H1 (cell line): ENCODE measurements at regions not wholly inside any gene's neighbourhood (a gene's known extent, or its start where the extent isn't known, plus 50 kb on each side); places are given as distances from the start of the nearest gene placed in this dataset.

Source experiments
- CTCF ChIA-PET: fragments of 300-600 bp; sonication (Branson Sonifier 250); formaldehyde crosslinking; loops from one replicate; lab custom pipeline; 2021; ENCODE audit not compliant: partially characterized antibody; lab: Charles Lee
- POLR2A ChIA-PET: fragments of 300-600 bp; sonication (Branson Sonifier 250); formaldehyde crosslinking; loops from one replicate; lab custom pipeline; 2021; ENCODE audit warnings: inconsistent platforms; ENCODE audit not compliant: partially characterized antibody; lab: Charles Lee
- DNase-seq, 2 experiments: peaks; one replicate each; pipeline versions ENCODE4 v3.0.0 to v3.0.0-alpha.2; 2010 to 2022; ENCODE audit warnings: low spot score in 2 of 2, low read depth in 1 of 2, mixed read lengths in 1 of 2
- FAIRE-seq: peaks from 2 replicates; lab custom pipeline; 2011; peaks lifted over from hg19 to GRCh38; lab: Jason Lieb, UNC
- H2AFZ ChIP-seq: 2 replicates; pipeline ENCODE4 v1.8.1; 2012; ENCODE audit warnings: low read length, inconsistent platforms
- H2AK5ac ChIP-seq: 2 replicates; pipeline ENCODE4 v1.6.1; 2013; ENCODE audit warnings: low read depth, low read length
- H2BK120ac ChIP-seq: replicated peaks from 2 replicates; pipeline ENCODE3; 2013; ENCODE audit warnings: low read depth, low read length, inconsistent platforms
- H2BK12ac ChIP-seq: 2 replicates; pipeline ENCODE4 v1.6.1; 2013; ENCODE audit warnings: low read depth, low read length
- H2BK15ac ChIP-seq: 2 replicates; pipeline ENCODE4 v1.6.1; 2013; ENCODE audit warnings: low read length
- H2BK20ac ChIP-seq: 2 replicates; pipeline ENCODE4 v1.6.1; 2013; ENCODE audit warnings: low read length
- H2BK5ac ChIP-seq: 2 replicates; pipeline ENCODE4 v1.6.1; 2013; ENCODE audit warnings: low read depth, low read length
- H3K14ac ChIP-seq: 2 replicates; pipeline ENCODE4 v1.6.1; 2013; ENCODE audit warnings: inconsistent platforms; ENCODE audit not compliant: insufficient read length
- H3K18ac ChIP-seq: 2 replicates; pipeline ENCODE4 v1.6.1; 2013; ENCODE audit warnings: low read length; ENCODE audit errors: extremely low read depth
- H3K23ac ChIP-seq: 2 replicates; pipeline ENCODE4 v1.6.1; 2013; ENCODE audit warnings: inconsistent platforms; ENCODE audit not compliant: insufficient read length
- H3K23me2 ChIP-seq: 2 replicates; pipeline ENCODE4 v1.6.1; 2013; ENCODE audit warnings: low read depth, low read length
- H3K27ac ChIP-seq: 2 replicates; pipeline ENCODE4 v1.6.1; 2011; ENCODE audit warnings: low read depth, low read length, inconsistent platforms
- H3K27me3 ChIP-seq, 4 experiments: replicated peaks in 1 of 4; 1 replicate in 1 of 4; 2 replicates in 3 of 4; pipeline versions ENCODE4 v1.6.1 to v1.8.1; 2011 to 2013; ENCODE audit warnings: low read length in 3 of 4, mild to moderate bottlenecking in 3 of 4, inconsistent platforms in 2 of 4, mixed read lengths in 2 of 4, moderate library complexity in 1 of 4; ENCODE audit not compliant: control insufficient read depth in 3 of 4, insufficient read depth in 3 of 4; ENCODE audit errors: extremely low read depth in 1 of 4
- H3K36me3 ChIP-seq, 4 experiments: 2 replicates each; pipeline versions ENCODE4 v1.6.1 to v1.8.1; 2011 to 2013; ENCODE audit warnings: mild to moderate bottlenecking in 4 of 4, low read length in 3 of 4, moderate library complexity in 2 of 4, control low read depth in 1 of 4, inconsistent platforms in 1 of 4; ENCODE audit not compliant: insufficient read depth in 4 of 4, control insufficient read depth in 2 of 4
- H3K4ac ChIP-seq: replicated peaks from 2 replicates; pipeline ENCODE3; 2013; ENCODE audit warnings: low read length, low read depth, mixed read lengths, inconsistent platforms; ENCODE audit not compliant: insufficient read length
- H3K4me1 ChIP-seq, 4 experiments: replicated peaks in 1 of 4; 1 replicate in 1 of 4; 2 replicates in 3 of 4; pipeline versions ENCODE4 v1.6.1 to v1.8.1; 2011 to 2013; ENCODE audit warnings: low read length in 3 of 4, inconsistent platforms in 2 of 4, mixed read lengths in 1 of 4; ENCODE audit not compliant: insufficient read depth in 4 of 4, control insufficient read depth in 3 of 4
- H3K4me2 ChIP-seq, 2 experiments: 2 replicates each; pipeline versions ENCODE4 v1.6.1 to v1.8.1; 2011 to 2013; ENCODE audit warnings: low read depth in 2 of 2, low read length in 2 of 2, control low read depth in 1 of 2, inconsistent platforms in 1 of 2, mild to moderate bottlenecking in 1 of 2; ENCODE audit not compliant: insufficient read depth in 1 of 2
- H3K4me3 ChIP-seq, 4 experiments: fragments of 200-600, 300-600 bp in 1 of 4; sonication (generic), shearing (Covaris generic), sonication (Bioruptor Twin) in 1 of 4; 2 replicates each; pipeline versions ENCODE4 v1.5.1 to v1.8.1; 2011 to 2016; ENCODE audit warnings: low read length in 4 of 4, low read depth in 3 of 4, control low read depth in 2 of 4, inconsistent platforms in 2 of 4, mild to moderate bottlenecking in 2 of 4, mixed read lengths in 1 of 4, moderate library complexity in 1 of 4; ENCODE audit not compliant: insufficient read depth in 2 of 4; ENCODE audit errors: extremely low read depth in 1 of 4
- H3K56ac ChIP-seq: replicated peaks from 2 replicates; pipeline ENCODE3; 2013; ENCODE audit warnings: low read depth, mild to moderate bottlenecking, mixed read lengths, low read length, inconsistent platforms; ENCODE audit not compliant: insufficient read length
- H3K79me1 ChIP-seq: 2 replicates; pipeline ENCODE4 v1.6.1; 2013; ENCODE audit warnings: low read depth, low read length, control low read depth
- H3K79me2 ChIP-seq, 2 experiments: 2 replicates each; pipeline versions ENCODE4 v1.6.1 to v1.8.1; 2012 to 2013; ENCODE audit warnings: low read length in 2 of 2, mild to moderate bottlenecking in 2 of 2, inconsistent platforms in 1 of 2; ENCODE audit not compliant: insufficient read depth in 2 of 2, control insufficient read depth in 1 of 2
- H3K9ac ChIP-seq, 4 experiments: replicated peaks in 1 of 4; 1 replicate in 1 of 4; 2 replicates in 3 of 4; pipeline versions ENCODE4 v1.6.1 to v1.8.1; 2011 to 2013; ENCODE audit warnings: low read depth in 3 of 4, low read length in 3 of 4, control low read depth in 2 of 4, mild to moderate bottlenecking in 2 of 4, moderate library complexity in 2 of 4, inconsistent platforms in 1 of 4; ENCODE audit errors: extremely low read depth in 1 of 4
- H3K9me3 ChIP-seq, 2 experiments: 2 replicates each; pipeline versions ENCODE4 v1.6.1 to v1.8.1; 2012 to 2013; ENCODE audit warnings: mild to moderate bottlenecking in 2 of 2, moderate library complexity in 2 of 2, control low read depth in 1 of 2, inconsistent platforms in 1 of 2, low read depth in 1 of 2, low read length in 1 of 2, mixed read lengths in 1 of 2; ENCODE audit not compliant: insufficient read depth in 2 of 2
- H4K20me1 ChIP-seq, 2 experiments: replicated peaks in 1 of 2; 2 replicates each; pipeline versions ENCODE3 to v1.8.1; 2011 to 2013; ENCODE audit warnings: inconsistent platforms in 2 of 2, low read length in 2 of 2, mild to moderate bottlenecking in 1 of 2; ENCODE audit not compliant: insufficient read depth in 2 of 2, control insufficient read depth in 1 of 2
- H4K5ac ChIP-seq: 2 replicates; pipeline ENCODE4 v1.6.1; 2013; ENCODE audit warnings: low read length, low read depth, mixed read lengths, inconsistent platforms; ENCODE audit not compliant: insufficient read length
- H4K8ac ChIP-seq: 2 replicates; pipeline ENCODE4 v1.8.0; 2013; ENCODE audit warnings: mild to moderate bottlenecking, moderate library complexity, low read length, inconsistent platforms; ENCODE audit not compliant: insufficient read depth; ENCODE audit errors: extremely low read depth
- H4K91ac ChIP-seq: replicated peaks from 2 replicates; pipeline ENCODE3; 2013; ENCODE audit warnings: low read length, mixed read lengths, inconsistent platforms; ENCODE audit not compliant: insufficient read length
- GTF2F1 ChIP-seq: IDR thresholded peaks from 2 replicates; pipeline ENCODE4 v1.6.1; 2012; ENCODE audit warnings: low read depth, low read length, improper control_type of control experiment, borderline replicate concordance
- KDM1A ChIP-seq: fragments of 200-600, 300-600 bp; sonication (generic); IDR thresholded peaks from 2 replicates; pipeline ENCODE4 v1.7.1; 2016; ENCODE audit warnings: mild to moderate bottlenecking, low read length, borderline replicate concordance
- KDM5A ChIP-seq: fragments of 200-600 bp; IDR thresholded peaks from 2 replicates; pipeline ENCODE4 v1.7.1; 2012; ENCODE audit warnings: mild to moderate bottlenecking, low read length, inconsistent platforms, mixed read lengths
- NRF1 ChIP-seq: IDR thresholded peaks from 2 replicates; pipeline ENCODE4 v1.6.1; 2011; ENCODE audit warnings: mild to moderate bottlenecking, low read depth, low read length, improper control_type of control experiment
- SIX5 ChIP-seq: IDR thresholded peaks from 2 replicates; pipeline ENCODE4 v1.6.1; 2011; ENCODE audit warnings: mild to moderate bottlenecking, low read depth, low read length
- SP4 ChIP-seq: IDR thresholded peaks from 2 replicates; pipeline ENCODE4 v1.6.1; 2012; ENCODE audit warnings: low read length, inconsistent platforms
- TBP ChIP-seq: IDR thresholded peaks from 2 replicates; pipeline ENCODE4 v1.6.1; 2011; ENCODE audit warnings: low read depth, low read length, improper control_type of control experiment
- WGBS, 2 experiments: shearing (Covaris generic) in 1 of 2; methylation state at CpG; one replicate each; pipeline versions ENCODE4 v1.1.6 to v1.1.7; 2013 to 2015; ENCODE audit warnings: low lambda C conversion rate in 2 of 2, mixed read lengths in 2 of 2, inconsistent platforms in 1 of 2, low coverage in 1 of 2, missing lambda C conversion rate in 1 of 2; ENCODE audit not compliant: insufficient replicate concordance in 2 of 2, insufficient coverage in 1 of 2, insufficient read length in 1 of 2; ENCODE audit errors: extremely low coverage in 1 of 2, missing lambda C conversion rate in 1 of 2; 5-methylcytosine and 5-hydroxymethylcytosine counted together
- TF ChIP-seq, protein P1 (sequence below): IDR thresholded peaks from 2 replicates; pipeline ENCODE4 v1.6.1; 2012; ENCODE audit warnings: inconsistent platforms

DNA sequence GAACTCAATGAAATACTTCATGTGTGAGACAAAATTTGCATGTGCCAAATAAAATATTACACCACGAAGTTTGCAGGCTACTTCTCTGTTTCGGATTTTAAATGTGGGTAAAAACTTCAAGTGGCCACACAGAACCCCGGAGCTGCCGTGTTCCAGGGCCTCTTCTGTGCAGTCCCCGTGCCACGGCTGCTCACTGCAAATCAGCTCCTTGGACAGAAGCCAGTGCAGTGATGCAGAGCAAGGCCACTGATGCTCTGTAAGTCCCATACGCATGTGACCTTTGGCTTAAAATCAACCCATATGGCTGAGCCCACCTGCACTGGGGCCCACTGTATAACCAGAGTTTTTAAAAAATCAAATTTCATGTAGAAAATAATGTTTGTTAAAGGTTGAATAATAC is 1309.4 kb downstream of the TBC1D22A start:
- Histone ChIP-seq H3K79me1 (no peaks in the 10 kb centered on the region), H3K27ac (no peak overlapping the region), H3K9ac (no peak overlapping the region), H3K23ac (no peak overlapping the region), H3K18ac (peak overlapping the region; percentile 83; the same call in 1 of the 2 replicates), H3K4me3 (no peak overlapping the region), H2BK5ac (peak overlapping the region; percentile 76; the same call in 1 of the 2 replicates), H4K20me1 (no peaks in the 10 kb centered on the region), H3K4me2 (no peak overlapping the region), H4K5ac (no peak overlapping the region), H3K14ac (no peak overlapping the region), H3K4ac (peak overlapping the region; percentile 57), H3K27me3 (peaks cover 0 to 2% (median 0%) of the 10 kb centered on the region in 4 experiments; a peak in 1 of 7 replicates), H4K91ac (peak overlapping the region; percentile 71), H2BK20ac (peak overlapping the region; percentile 99), H3K36me3 (no peaks in the 10 kb centered on the region), H3K79me2 (no peaks in the 10 kb centered on the region), H3K9me3 (peaks cover 3 to 8% of the 10 kb centered on the region in 2 experiments; a peak in 2 of 4 replicates), H3K23me2 (no peaks in the 10 kb centered on the region; the same call in 1 of the 2 replicates), H2AFZ (no peak overlapping the region), H2BK12ac (peak overlapping the region; percentile 95; the same call in 1 of the 2 replicates), H3K56ac (no peak overlapping the region), H4K8ac (no peak overlapping the region), H3K4me1 (peaks cover 0 to 10% (median 6%) of the 10 kb centered on the region in 4 experiments; a peak in 4 of 7 replicates), H2AK5ac (no peak overlapping the region), H2BK120ac (peak overlapping the region; percentile 80), H2BK15ac (peak overlapping the region; percentile 76; the same call in 1 of the 2 replicates)
- FAIRE-seq (no peak), DNase-seq (no peak)
- no peak for TF ChIP-seq KDM5A
- no peak for TF ChIP-seq SIX5
- TF ChIP-seq TBP: no peak
- no peak for TF ChIP-seq KDM1A
- TF ChIP-seq, protein P1, sequence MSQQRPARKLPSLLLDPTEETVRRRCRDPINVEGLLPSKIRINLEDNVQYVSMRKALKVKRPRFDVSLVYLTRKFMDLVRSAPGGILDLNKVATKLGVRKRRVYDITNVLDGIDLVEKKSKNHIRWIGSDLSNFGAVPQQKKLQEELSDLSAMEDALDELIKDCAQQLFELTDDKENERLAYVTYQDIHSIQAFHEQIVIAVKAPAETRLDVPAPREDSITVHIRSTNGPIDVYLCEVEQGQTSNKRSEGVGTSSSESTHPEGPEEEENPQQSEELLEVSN: no peak
- no peak for TF ChIP-seq GTF2F1
- TF ChIP-seq NRF1: no peak
- TF ChIP-seq SP4: no peak
- ChIA-PET POLR2A (no interaction called here), CTCF (no interaction called here)
- WGBS, 2 experiments: 92% methylated on average over 7 of the region's 7 CpGs; no CpG with 5 or more reads in 1 of the 2 experiments
